K562 (cell line): ENCODE measurements at regions not wholly inside any gene's neighbourhood (a gene's known extent, or its start where the extent isn't known, plus 50 kb on each side); places are given as distances from the start of the nearest gene placed in this dataset.

ENCODE experiments used
- ATAC-seq: fragments of 200-7000 bp; cut with Tn5 transposase; 3 replicates; pipeline ENCODE4 v1.9.1; 2020; ENCODE audit warnings: moderate library complexity
- BruUV-seq: library from RNA; stranded (reverse); fragments of 400-500 nt; replicated peaks from 2 replicates; lab custom pipeline; 2021; lab: Mats Ljungman, UMichigan
- CTCF ChIA-PET: fragments of 300-600 bp; formaldehyde crosslinking; extraction: SDS; loops from one replicate; lab custom pipeline; 2021; ENCODE audit warnings: low intra/inter-chr PET ratio; lab: Yijun Ruan, JAX
- POLR2A ChIA-PET: fragments of 300-600, 350-650 bp; sonication (Branson Sonifier 250); formaldehyde crosslinking; extraction: SDS; loops from one replicate; lab custom pipeline; 2021; ENCODE audit warnings: antibody characterized with exemption, inconsistent platforms; lab: Yijun Ruan, JAX
- DNase-seq, 4 experiments: peaks; one replicate each; pipeline versions ENCODE4 v3.0.0 to v3.0.0-alpha.2; 2011 to 2018; ENCODE audit warnings: low spot score in 3 of 4, mixed read lengths in 3 of 4; ENCODE audit errors: extremely low read depth in 1 of 4
- FAIRE-seq: peaks from 2 replicates; lab custom pipeline; 2011; peaks lifted over from hg19 to GRCh38; lab: Jason Lieb, UNC
- H2AFZ ChIP-seq: 2 replicates; pipeline ENCODE4 v1.6.0; 2011; ENCODE audit warnings: low read depth, low read length, control low read depth, inconsistent platforms
- H3K27ac ChIP-seq: fragments of 200-600 bp; 3 replicates; pipeline ENCODE4 v1.8.0; 2011; ENCODE audit warnings: low read depth, mild to moderate bottlenecking, control low read depth, inconsistent platforms, low read length, moderate library complexity, mixed read lengths; ENCODE audit errors: extremely low read depth
- H3K27me3 ChIP-seq, 2 experiments: fragments of 300-600 bp in 1 of 2; 2 replicates in 1 of 2; 3 replicates in 1 of 2; pipeline versions ENCODE4 v1.6.0 to v1.8.0; 2011; ENCODE audit warnings: inconsistent platforms in 2 of 2, low read length in 2 of 2, mild to moderate bottlenecking in 1 of 2, mixed read lengths in 1 of 2, moderate library complexity in 1 of 2; ENCODE audit not compliant: control insufficient read depth in 2 of 2, insufficient read depth in 2 of 2
- H3K36me3 ChIP-seq: fragments of 300-600 bp; 3 replicates; pipeline ENCODE4 v1.8.0; 2011; ENCODE audit warnings: mild to moderate bottlenecking, low read length, inconsistent platforms; ENCODE audit not compliant: control insufficient read depth, insufficient read depth
- H3K4me1 ChIP-seq, 2 experiments: fragments of 200-600 bp in 1 of 2; replicated peaks in 1 of 2; 2 replicates in 1 of 2; 3 replicates in 1 of 2; pipeline versions ENCODE4 v1.5.1 to v1.8.0; 2011; ENCODE audit warnings: inconsistent platforms in 2 of 2, low read length in 2 of 2, mild to moderate bottlenecking in 1 of 2, mixed read lengths in 1 of 2, moderate library complexity in 1 of 2; ENCODE audit not compliant: control insufficient read depth in 2 of 2, insufficient read depth in 2 of 2
- H3K4me2 ChIP-seq: 2 replicates; pipeline ENCODE4 v1.6.1; 2011; ENCODE audit warnings: low read length, control low read depth, inconsistent platforms, mixed read lengths; ENCODE audit not compliant: insufficient read depth
- H3K4me3 ChIP-seq: fragments of 200-600 bp; sonication (generic), shearing (Covaris generic); 2 replicates; pipeline ENCODE4 v1.5.1; 2016; ENCODE audit warnings: control low read depth, inconsistent platforms
- H3K79me2 ChIP-seq: fragments of 200-600 bp; 3 replicates; pipeline ENCODE4 v1.8.0; 2011; ENCODE audit warnings: low read length, inconsistent platforms; ENCODE audit not compliant: control insufficient read depth, insufficient read depth
- H3K9ac ChIP-seq, 2 experiments: 2 replicates each; pipeline versions ENCODE4 v1.6.0 to v1.6.1; 2011; ENCODE audit warnings: low read depth in 2 of 2, low read length in 2 of 2, control low read depth in 1 of 2, inconsistent platforms in 1 of 2, mild to moderate bottlenecking in 1 of 2, mixed read lengths in 1 of 2; ENCODE audit not compliant: insufficient read depth in 1 of 2
- H3K9me1 ChIP-seq: one replicate; pipeline ENCODE4 v1.6.0; 2011; ENCODE audit warnings: inconsistent platforms, mild to moderate bottlenecking, low read length, moderate library complexity; ENCODE audit not compliant: control insufficient read depth, insufficient read depth
- H3K9me3 ChIP-seq: replicated peaks from 2 replicates; pipeline ENCODE4 v1.5.1; 2011; ENCODE audit warnings: low read depth, low read length, inconsistent platforms; ENCODE audit not compliant: control insufficient read depth, insufficient read depth
- H4K20me1 ChIP-seq: replicated peaks from 2 replicates; pipeline ENCODE4 v1.6.1; 2011; ENCODE audit warnings: low read length, inconsistent platforms, mixed read lengths; ENCODE audit not compliant: control insufficient read depth, insufficient read depth
- BMI1 ChIP-seq: fragments of 150-350 bp; IDR thresholded peaks from 2 replicates; pipeline ENCODE4 v1.6.1; 2014; ENCODE audit warnings: low read length
- CCAR2 ChIP-seq: fragments of 200-400 bp; formaldehyde crosslinking; IDR thresholded peaks from 2 replicates; pipeline ENCODE4 v1.6.1; 2017; ENCODE audit warnings: mild to moderate bottlenecking, low read depth, low read length
- CEBPZ ChIP-seq: fragments of 150-350 bp; IDR thresholded peaks from 2 replicates; pipeline ENCODE4 v1.6.1; 2014; ENCODE audit warnings: low read depth, mild to moderate bottlenecking, low read length, borderline replicate concordance
- E2F1 ChIP-seq: sonication (generic); formaldehyde crosslinking; IDR thresholded peaks from 2 replicates; pipeline ENCODE4 v1.8.1; 2023; ENCODE audit warnings: mild to moderate bottlenecking, missing genetic modification reagents, moderate library complexity
- WGBS: fragments of 100-300 bp; shearing (Covaris generic); methylation state at CpG from one replicate; pipeline ENCODE4 v1.1.6; 2016; ENCODE audit warnings: low coverage, mixed read lengths; ENCODE audit not compliant: insufficient coverage; ENCODE audit errors: missing lambda C conversion rate; 5-methylcytosine and 5-hydroxymethylcytosine counted together
- in situ Hi-C: fragments of 300-500 bp; cut with MboI; formaldehyde crosslinking; loops from 4 replicates; pipeline ENCODE4 v1.15.0; 2018; ENCODE audit warnings: inconsistent platforms, mixed read lengths
- intact Hi-C: fragments of 100-400 bp; cut with micrococcal nuclease; formaldehyde crosslinking; loops from 2 replicates; pipeline ENCODE4 v1.14.2; 2022

- no peak for TF ChIP-seq CEBPZ
- no peak for TF ChIP-seq E2F1 (CRISPR knock-in tag)
These were observed 73.0 kb downstream of the LUZP4 start (continued) for GRCh38 chrX:115362334-115363095.

GRCh38 chrX:115363372-115363771, 73.9 kb downstream of the LUZP4 start:
- H3K9me1 ChIP-seq: no peaks in the 10 kb centered on the region

More at GRCh38 chrX:115363372-115363771, 73.9 kb downstream of the LUZP4 start:
- no peak for FAIRE-seq
- ATAC-seq: no peak
- no peak for DNase-seq
- H3K36me3 ChIP-seq: no peaks in the 10 kb centered on the region
- no peaks in the 10 kb centered on the region for H3K27me3 ChIP-seq
- no peaks in the 10 kb centered on the region for H3K4me1 ChIP-seq
- TF ChIP-seq BMI1 (no peak), CCAR2 (no peak)
- H2AFZ ChIP-seq: no peak overlapping the region
- POLR2A ChIA-PET: no interaction called here
- H3K79me2 ChIP-seq: no peaks in the 10 kb centered on the region
- CTCF ChIA-PET: no interaction called here
- 0% methylated on average over 2 of the region's 2 CpGs for WGBS
- H3K9me3 ChIP-seq: no peaks in the 10 kb centered on the region
- BruUV-seq: no TSS peak
- H3K27ac ChIP-seq: no peak overlapping the region
- intact Hi-C loops: no loop called here
- H3K4me3 ChIP-seq: no peak overlapping the region
- in situ Hi-C loops: no loop called here
- no peak overlapping the region for H3K9ac ChIP-seq
- H4K20me1 ChIP-seq: no peaks in the 10 kb centered on the region
- H3K4me2 ChIP-seq: no peak overlapping the region
